Thyroid gland (tissue), 4 donors: ENCODE measurements at regions not wholly inside any gene's neighbourhood (a gene's known extent, or its start where the extent isn't known, plus 50 kb on each side); places are given as distances from the start of the nearest gene placed in this dataset.

Experiments used
- CTCF ChIP-seq, 6 experiments: fragments of 200-600 bp in 3 of 6; fragments of 450-650 bp in 3 of 6; sonication (generic) in 3 of 6; IDR thresholded peaks; one replicate each; pipeline ENCODE4 v1.5.1; 2016 to 2019; ENCODE audit warnings: antibody characterized with exemption in 6 of 6, mild to moderate bottlenecking in 2 of 6, inconsistent platforms in 1 of 6, moderate library complexity in 1 of 6
- POLR2A ChIP-seq, 2 donors: fragments of 450-650 bp; IDR thresholded peaks; one replicate each; pipeline ENCODE4 v1.6.1; 2017; ENCODE audit warnings: antibody characterized with exemption in 2 of 2, mild to moderate bottlenecking in 2 of 2, moderate library complexity in 1 of 2

- TF ChIP-seq CTCF (IDR thresholded peaks at IDR 0.05) (no peak), POLR2A (IDR thresholded peaks at IDR 0.05) (no peak)
These were observed 584.4 kb upstream of the CDH4 start for GRCh38 chr20:60667641-60668040.
